ENCODE measurements at regions not wholly inside any gene's neighbourhood (a gene's known extent, or its start where the extent isn't known, plus 50 kb on each side); places are given as distances from the start of the nearest gene placed in this dataset.

DNA sequence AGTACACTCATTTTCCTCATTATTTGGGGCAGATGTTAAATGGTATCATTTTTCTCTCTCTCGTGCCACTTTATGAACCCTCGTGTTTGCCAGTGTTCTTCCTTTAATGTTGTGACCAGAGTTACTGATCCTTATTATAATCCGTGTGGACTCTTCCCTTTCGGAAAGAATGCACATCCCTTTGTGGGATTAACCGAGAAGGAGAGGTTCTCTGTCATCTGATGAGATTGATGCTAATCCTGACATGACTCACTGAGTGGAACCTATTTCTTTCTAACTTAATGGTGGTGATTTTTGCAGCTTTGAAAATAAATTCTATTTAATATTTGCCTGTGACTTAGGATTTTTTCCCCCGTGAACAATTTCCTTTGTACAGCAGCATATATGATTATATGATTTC is 300.0 kb upstream of the MAN1A1 start:
- Mint-ChIP-seq H3K27ac (no peak overlapping the region), H3K9me3 (no peaks in the 10 kb centered on the region), H3K4me1 (no peaks in the 10 kb centered on the region), H3K27me3 (ENCODE audit: low read depth) (no peaks in the 10 kb centered on the region), H3K36me3 (ENCODE audit: low read depth) (no peaks in the 10 kb centered on the region), H3K4me3 (no peak overlapping the region)
- TF ChIP-seq, protein P1, sequence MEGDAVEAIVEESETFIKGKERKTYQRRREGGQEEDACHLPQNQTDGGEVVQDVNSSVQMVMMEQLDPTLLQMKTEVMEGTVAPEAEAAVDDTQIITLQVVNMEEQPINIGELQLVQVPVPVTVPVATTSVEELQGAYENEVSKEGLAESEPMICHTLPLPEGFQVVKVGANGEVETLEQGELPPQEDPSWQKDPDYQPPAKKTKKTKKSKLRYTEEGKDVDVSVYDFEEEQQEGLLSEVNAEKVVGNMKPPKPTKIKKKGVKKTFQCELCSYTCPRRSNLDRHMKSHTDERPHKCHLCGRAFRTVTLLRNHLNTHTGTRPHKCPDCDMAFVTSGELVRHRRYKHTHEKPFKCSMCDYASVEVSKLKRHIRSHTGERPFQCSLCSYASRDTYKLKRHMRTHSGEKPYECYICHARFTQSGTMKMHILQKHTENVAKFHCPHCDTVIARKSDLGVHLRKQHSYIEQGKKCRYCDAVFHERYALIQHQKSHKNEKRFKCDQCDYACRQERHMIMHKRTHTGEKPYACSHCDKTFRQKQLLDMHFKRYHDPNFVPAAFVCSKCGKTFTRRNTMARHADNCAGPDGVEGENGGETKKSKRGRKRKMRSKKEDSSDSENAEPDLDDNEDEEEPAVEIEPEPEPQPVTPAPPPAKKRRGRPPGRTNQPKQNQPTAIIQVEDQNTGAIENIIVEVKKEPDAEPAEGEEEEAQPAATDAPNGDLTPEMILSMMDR (IDR thresholded peaks at IDR 0.05; ENCODE audit: unreplicated experiment in 3 of 3) = no peak

DNA sequence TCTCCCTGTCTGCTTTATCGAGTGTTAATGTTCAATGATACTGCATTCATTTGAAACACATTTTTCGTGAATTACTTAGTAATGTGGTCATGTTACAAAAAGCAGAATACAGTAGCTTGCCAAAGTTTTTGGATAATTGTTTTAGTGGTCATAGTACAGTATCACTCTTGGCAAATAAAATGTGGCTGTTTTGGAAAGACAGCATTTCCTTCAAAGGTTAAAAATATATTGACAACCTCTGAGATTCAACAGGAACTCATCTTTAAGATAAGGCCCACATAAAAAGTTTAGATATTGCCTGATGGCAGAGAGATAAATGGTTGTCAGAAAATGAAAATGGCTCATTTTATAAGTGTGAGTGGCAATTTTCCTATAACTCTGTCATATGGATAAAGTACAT is 297.7 kb upstream of the MAN1A1 start:
- TF ChIP-seq, protein P1 (IDR thresholded peaks at IDR 0.05; ENCODE audit: unreplicated experiment in 3 of 3) = no peak
- no peaks in the 10 kb centered on the region for H3K36me3 Mint-ChIP-seq (ENCODE audit: low read depth)
- H3K4me1 Mint-ChIP-seq = no peaks in the 10 kb centered on the region
- no peak overlapping the region for H3K27ac Mint-ChIP-seq
- no peak overlapping the region for H3K4me3 Mint-ChIP-seq
- H3K9me3 Mint-ChIP-seq = no peaks in the 10 kb centered on the region
- no peaks in the 10 kb centered on the region for H3K27me3 Mint-ChIP-seq (ENCODE audit: low read depth)

DNA sequence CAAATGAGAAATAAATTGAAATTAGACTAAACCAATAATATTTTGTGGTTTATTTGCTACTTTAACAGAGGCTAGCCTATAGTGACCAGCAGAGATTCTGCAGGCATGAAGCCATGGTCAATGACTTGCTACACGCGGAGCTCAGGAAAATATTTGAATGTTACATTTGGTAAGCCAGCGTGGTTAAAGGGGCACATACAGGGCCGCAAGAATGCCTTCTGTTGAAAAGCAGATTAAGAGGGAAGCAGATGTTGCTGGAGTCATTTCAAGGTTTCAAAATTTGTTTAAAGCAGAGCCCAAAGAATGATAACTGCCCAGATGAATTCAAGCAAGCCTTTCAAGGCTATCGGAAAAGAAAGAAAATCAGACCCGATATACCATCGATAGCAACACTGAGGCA is 294.3 kb upstream of the MAN1A1 start:
- Mint-ChIP-seq H3K27me3 (ENCODE audit: low read depth) (no peaks in the 10 kb centered on the region), H3K4me1 (no peaks in the 10 kb centered on the region), H3K36me3 (ENCODE audit: low read depth) (no peaks in the 10 kb centered on the region), H3K4me3 (no peak overlapping the region), H3K9me3 (no peaks in the 10 kb centered on the region), H3K27ac (no peak overlapping the region)
- TF ChIP-seq, protein P1 (IDR thresholded peaks at IDR 0.05; ENCODE audit: unreplicated experiment in 3 of 3) = no peak

DNA sequence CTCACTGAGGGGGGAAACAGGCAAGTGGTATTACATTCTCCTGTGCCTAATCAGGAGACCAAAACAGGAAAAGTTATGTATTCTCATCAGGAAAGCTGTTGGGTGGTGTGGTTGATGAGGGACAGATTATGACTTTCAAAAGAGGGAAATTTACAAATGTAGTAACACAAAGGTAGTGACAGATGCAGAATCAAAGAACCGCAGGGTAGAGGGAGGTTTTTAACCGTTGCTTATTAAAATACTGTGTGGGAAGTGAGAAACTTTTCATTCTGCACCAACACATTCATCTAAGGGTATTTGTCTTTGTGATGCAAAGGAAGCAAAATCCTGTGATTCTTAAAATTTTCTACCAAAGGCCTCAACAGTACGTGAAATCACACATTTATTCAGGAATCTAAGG is 288.2 kb upstream of the MAN1A1 start:
- H3K27me3 Mint-ChIP-seq (ENCODE audit: low read depth) = no peaks in the 10 kb centered on the region
- H3K4me1 Mint-ChIP-seq = no peaks in the 10 kb centered on the region
- H3K4me3 Mint-ChIP-seq = no peak overlapping the region
- TF ChIP-seq, protein P1 (IDR thresholded peaks at IDR 0.05; ENCODE audit: unreplicated experiment in 3 of 3) = no peak
- H3K36me3 Mint-ChIP-seq (ENCODE audit: low read depth) = no peaks in the 10 kb centered on the region
- no peak overlapping the region for H3K27ac Mint-ChIP-seq
- no peaks in the 10 kb centered on the region for H3K9me3 Mint-ChIP-seq

DNA sequence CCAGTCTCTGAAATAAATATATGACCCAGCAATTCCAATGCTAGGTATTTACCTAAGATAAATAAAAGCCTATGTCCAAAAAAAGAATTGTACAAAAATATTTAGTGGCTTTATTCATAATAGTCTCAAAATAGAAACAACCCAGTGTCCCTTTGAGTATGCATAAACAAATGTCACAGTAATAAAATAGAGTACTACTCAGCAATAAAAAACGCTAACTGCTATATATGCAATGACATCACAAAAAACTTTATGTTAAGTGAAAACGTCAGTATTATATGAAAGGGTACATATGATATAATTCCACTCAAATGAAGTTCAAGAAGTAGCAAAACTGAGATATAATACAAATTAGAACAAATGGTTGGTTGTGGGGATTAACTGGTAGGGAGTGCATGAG is 286.5 kb upstream of the MAN1A1 start:
- no peaks in the 10 kb centered on the region for H3K36me3 Mint-ChIP-seq (ENCODE audit: low read depth)
- no peaks in the 10 kb centered on the region for H3K9me3 Mint-ChIP-seq
- H3K4me1 Mint-ChIP-seq = no peaks in the 10 kb centered on the region
- TF ChIP-seq, protein P1 (IDR thresholded peaks at IDR 0.05; ENCODE audit: unreplicated experiment in 3 of 3) = no peak
- H3K27ac Mint-ChIP-seq = no peak overlapping the region
- H3K4me3 Mint-ChIP-seq = no peak overlapping the region
- no peaks in the 10 kb centered on the region for H3K27me3 Mint-ChIP-seq (ENCODE audit: low read depth)

DNA sequence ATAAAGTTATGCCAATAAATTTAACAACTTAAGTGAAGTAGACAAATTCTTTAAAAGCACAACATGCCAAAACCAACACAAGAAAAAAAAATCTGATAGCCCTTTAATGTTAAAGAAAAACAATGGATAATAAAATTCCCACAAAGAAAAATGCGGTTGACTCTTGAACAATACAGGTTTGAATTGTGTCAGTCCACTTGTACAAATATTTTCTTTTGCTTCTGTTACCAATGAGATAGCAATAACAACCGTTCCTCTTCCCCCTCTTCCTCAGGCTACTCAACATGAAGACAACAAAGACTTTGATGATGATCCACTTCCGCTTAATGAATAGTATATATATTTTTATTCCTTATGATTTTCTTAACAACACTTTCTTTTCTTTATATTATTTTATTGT is 283.9 kb upstream of the MAN1A1 start:
- no peaks in the 10 kb centered on the region for H3K9me3 Mint-ChIP-seq
- no peak overlapping the region for H3K27ac Mint-ChIP-seq
- no peaks in the 10 kb centered on the region for H3K27me3 Mint-ChIP-seq (ENCODE audit: low read depth)
- TF ChIP-seq, protein P1 (IDR thresholded peaks at IDR 0.05; ENCODE audit: unreplicated experiment in 3 of 3) = no peak
- H3K4me3 Mint-ChIP-seq = no peak overlapping the region
- no peaks in the 10 kb centered on the region for H3K4me1 Mint-ChIP-seq
- no peaks in the 10 kb centered on the region for H3K36me3 Mint-ChIP-seq (ENCODE audit: low read depth)
